Upper lobe of right lung (tissue), 1 donor: ENCODE measurements at regions not wholly inside any gene's neighbourhood (a gene's known extent, or its start where the extent isn't known, plus 50 kb on each side); places are given as distances from the start of the nearest gene placed in this dataset.
"Not testable (repeated sequence)": the region's sequence is repeated elsewhere in the genome, so short reads cannot be mapped to it uniquely, and the experiment has no call there.

ENCODE experiments used
- ATAC-seq: fragments of 200-7000 bp; cut with Tn5 transposase; one replicate; pipeline ENCODE4 v1.9.1; 2020; ENCODE audit warnings: mild to moderate bottlenecking, moderate library complexity
- DNase-seq: peaks from one replicate; pipeline ENCODE4 v3.0.0-alpha.2; 2020
- H3K27ac ChIP-seq: fragments of 200-600 bp; one replicate; pipeline ENCODE4 v1.8.0; 2022
- H3K27me3 ChIP-seq: fragments of 200-600 bp; one replicate; pipeline ENCODE4 v1.8.0; 2022; ENCODE audit warnings: mild to moderate bottlenecking
- H3K36me3 ChIP-seq: fragments of 200-600 bp; one replicate; pipeline ENCODE4 v1.8.0; 2022
- H3K4me1 ChIP-seq: fragments of 200-600 bp; one replicate; pipeline ENCODE4 v1.8.0; 2022
- H3K4me3 ChIP-seq: fragments of 200-600 bp; one replicate; pipeline ENCODE4 v1.8.0; 2022; ENCODE audit warnings: mild to moderate bottlenecking
- H3K9me3 ChIP-seq: fragments of 200-600 bp; one replicate; pipeline ENCODE4 v1.8.0; 2022
- CTCF ChIP-seq: fragments of 200-600 bp; IDR thresholded peaks from one replicate; pipeline ENCODE4 v1.8.0; 2022; ENCODE audit warnings: antibody characterized with exemption
- intact Hi-C: fragments of 100-400 bp; cut with DNase I; formaldehyde crosslinking; loops from one replicate; pipeline ENCODE4 v1.11.0; 2022
- donor health status: DM: no; HTN: yes; CAD: no; lungs with severe emphysema.

DNA sequence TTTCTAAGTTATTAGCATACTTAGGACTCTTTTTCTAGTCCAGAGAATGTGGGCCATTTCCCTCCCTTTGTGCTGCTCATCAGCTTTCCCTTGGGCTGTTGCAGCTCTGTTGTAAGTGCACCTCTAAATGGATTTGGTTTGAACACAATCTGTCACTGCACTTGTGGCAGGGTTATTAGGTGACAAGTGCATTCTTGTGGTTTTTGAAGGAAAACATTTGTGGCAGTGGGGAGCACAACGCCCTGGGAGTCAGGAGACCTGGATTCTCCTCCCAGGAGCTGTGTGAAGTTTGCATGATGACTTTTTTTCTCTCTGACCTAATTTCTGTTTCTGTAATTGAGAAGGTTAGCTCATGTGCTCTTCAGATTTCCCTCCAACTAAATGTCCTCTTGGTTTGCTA, 630.9 kb upstream of the FAM98A start:
- H3K9me3 ChIP-seq: no peaks in the 10 kb centered on the region
- no peaks in the 10 kb centered on the region for H3K36me3 ChIP-seq
- no peak for TF ChIP-seq CTCF
- no peak overlapping the region for H3K4me3 ChIP-seq
- intact Hi-C loops: no loop called here
- H3K27me3 ChIP-seq: no peaks in the 10 kb centered on the region
- peak; percentile 97 for ATAC-seq
- no peak overlapping the region for H3K27ac ChIP-seq
- no peak for DNase-seq
- H3K4me1 ChIP-seq: peaks cover 4% of the 10 kb centered on the region

- ATAC-seq: no peak
- no peaks in the 10 kb centered on the region for H3K36me3 ChIP-seq
- H3K4me1 ChIP-seq: no peaks in the 10 kb centered on the region
Observed at GRCh38 chr2:34215174-34215573, 616.1 kb upstream of the FAM98A start.

GRCh38 chr2:34210382-34210781, 611.3 kb upstream of the FAM98A start:
- intact Hi-C loops, H3K9me3 ChIP-seq, H3K27me3 ChIP-seq, H3K4me1 ChIP-seq, ATAC-seq, DNase-seq, H3K36me3 ChIP-seq, H3K27ac ChIP-seq, H3K4me3 ChIP-seq: not testable (repeated sequence)

More at GRCh38 chr2:34215174-34215573, 616.1 kb upstream of the FAM98A start:
- intact Hi-C loops: no loop called here
- Histone ChIP-seq H3K9me3 (no peaks in the 10 kb centered on the region), H3K4me3 (no peak overlapping the region), H3K27me3 (no peaks in the 10 kb centered on the region), H3K27ac (no peak overlapping the region)
- no peak for DNase-seq
- TF ChIP-seq CTCF: no peak

DNA sequence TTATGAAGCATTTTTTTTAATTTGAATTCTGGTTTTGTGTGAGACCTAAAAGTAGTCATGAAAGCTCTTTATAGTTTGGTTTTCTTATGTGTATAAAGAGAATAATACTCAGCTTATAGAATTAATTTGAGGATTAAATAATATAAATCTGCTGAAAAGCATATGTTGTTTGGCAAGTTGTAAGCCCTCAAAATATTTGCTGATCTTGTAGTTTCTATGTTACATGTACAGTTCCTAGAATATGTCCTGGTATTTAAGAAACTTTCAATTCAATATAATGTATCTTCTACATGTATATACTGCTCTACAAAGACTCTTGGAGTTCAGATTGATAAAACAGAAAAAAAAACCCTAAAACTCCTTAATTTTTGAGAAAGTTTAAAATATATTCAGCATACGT, 605.5 kb upstream of the FAM98A start:
- Histone ChIP-seq H3K36me3 (no peaks in the 10 kb centered on the region), H3K27me3 (no peaks in the 10 kb centered on the region), H3K9me3 (no peaks in the 10 kb centered on the region), H3K4me1 (no peaks in the 10 kb centered on the region), H3K4me3 (no peak overlapping the region), H3K27ac (no peak overlapping the region)
- ATAC-seq (no peak), DNase-seq (no peak)
- no peak for TF ChIP-seq CTCF
- intact Hi-C loops: no loop called here

- Histone ChIP-seq H3K27ac (no peak overlapping the region), H3K27me3 (no peaks in the 10 kb centered on the region), H3K4me1 (no peaks in the 10 kb centered on the region), H3K36me3 (no peaks in the 10 kb centered on the region), H3K4me3 (no peak overlapping the region), H3K9me3 (no peaks in the 10 kb centered on the region)
- DNase-seq (no peak), ATAC-seq (no peak)
- intact Hi-C loops: no loop called here
- TF ChIP-seq CTCF: no peak
Observed at GRCh38 chr2:34201099-34201498, 602.0 kb upstream of the FAM98A start.

DNA sequence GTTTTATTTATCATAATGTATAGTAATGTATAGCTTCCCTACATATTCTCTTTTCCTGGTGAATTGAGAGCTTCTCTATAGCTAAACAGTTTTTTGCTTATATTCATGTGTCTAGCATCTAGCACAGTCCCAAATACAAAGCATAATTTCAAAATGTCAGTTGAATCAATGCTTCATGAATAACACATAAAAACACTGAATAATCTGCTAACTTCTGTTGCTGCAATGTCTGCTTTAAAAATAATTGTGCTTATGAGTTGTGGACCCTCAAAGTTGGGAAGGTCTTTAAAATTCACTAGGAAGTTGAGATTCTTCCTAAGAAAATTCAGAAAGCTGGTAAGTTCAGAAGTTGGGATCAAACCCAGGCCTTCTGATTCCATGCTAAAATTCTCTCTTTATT, 600.9 kb upstream of the FAM98A start:
- intact Hi-C loops: no loop called here
- H3K9me3 ChIP-seq: no peaks in the 10 kb centered on the region
- H3K36me3 ChIP-seq: no peaks in the 10 kb centered on the region
- no peak for DNase-seq
- TF ChIP-seq CTCF: no peak
- H3K27ac ChIP-seq: no peak overlapping the region
- no peak for ATAC-seq
- H3K4me1 ChIP-seq: no peaks in the 10 kb centered on the region
- H3K27me3 ChIP-seq: no peaks in the 10 kb centered on the region
- H3K4me3 ChIP-seq: no peak overlapping the region
